ENCODE measurements at regions not wholly inside any gene's neighbourhood (a gene's known extent, or its start where the extent isn't known, plus 50 kb on each side); places are given as distances from the start of the nearest gene placed in this dataset.

DNA sequence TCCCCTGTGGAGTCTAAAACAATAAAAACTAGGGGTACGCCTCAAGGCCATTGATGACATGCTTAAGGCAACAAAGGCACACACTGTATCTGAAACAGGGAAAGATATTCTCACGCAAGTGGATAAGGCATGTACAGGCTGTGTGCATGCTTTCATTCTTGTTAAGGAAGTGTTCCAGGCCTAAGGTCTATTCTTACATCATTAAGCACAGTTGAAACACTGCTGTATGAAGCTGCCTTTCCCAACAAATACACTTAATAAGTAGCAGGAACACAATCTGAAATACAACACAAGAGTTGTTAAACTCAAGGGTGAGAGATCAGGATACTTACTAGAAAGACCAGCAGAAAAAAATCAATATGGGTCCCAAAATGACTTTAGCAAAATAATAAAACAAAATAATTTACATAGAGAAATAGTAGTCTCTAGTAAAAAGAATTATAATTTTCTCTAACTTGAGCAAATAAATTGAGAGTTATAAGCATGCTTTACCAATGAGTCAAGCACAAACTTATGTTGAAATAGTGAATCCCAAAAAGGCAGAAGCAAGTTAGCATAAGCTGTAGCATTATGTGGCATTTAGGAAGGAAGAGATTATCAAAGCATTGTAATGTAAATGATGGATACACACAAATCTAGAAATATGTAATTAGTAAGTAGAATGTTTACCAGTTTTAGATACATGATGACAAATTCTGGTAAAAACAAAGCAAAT is 796.9 kb downstream of the SLITRK1 start:
- intact Hi-C loops (cut with micrococcal nuclease), result loop anchor here (5.0 kb wide), 1 partner anchor 127 kb away; no protein-coding TSS in a partner anchor

More for the DNA sequence above, 796.9 kb downstream of the SLITRK1 start:
- Histone ChIP-seq H2BK120ac (ENCODE audit: low read depth, low read length) (peak overlapping the region; percentile 94), H2AFZ (replicated peaks; ENCODE audit: low read length, poor library complexity) (peak overlapping the region; percentile 19), H3K4me2 (ENCODE audit: low read depth, low read length) (peak overlapping the region; percentile 38), H3K23ac (ENCODE audit: low read depth, low read length) (peak overlapping the region; percentile 85), H3K56ac (ENCODE audit: extremely low read depth, insufficient read depth, low read length) (peak overlapping the region; percentile 8; the same call in 1 of the 2 replicates), H3K9me1 (ENCODE audit: insufficient read depth, low read length) (no peaks in the 10 kb centered on the region; the same call in 1 of the 2 replicates), H2BK5ac (ENCODE audit: low read depth, low read length, poor library complexity, severe bottlenecking) (peak overlapping the region; percentile 92), H3K9ac (ENCODE audit: low read depth, low read length) (no peak overlapping the region), H2BK20ac (ENCODE audit: low read depth, low read length) (peak overlapping the region; percentile 95), H2AK5ac (ENCODE audit: low read depth, low read length) (peak overlapping the region; percentile 86), H4K8ac (ENCODE audit: low read depth in 2 of 2, low read length in 2 of 2) (peak overlapping the region; percentile 40 to 85), H2BK15ac (ENCODE audit: low read depth, low read length) (peak overlapping the region; percentile 43; the same call in 1 of the 3 replicates), H3K18ac (ENCODE audit: low read depth, low read length) (peak overlapping the region; percentile 95), H2AK9ac (replicated peaks; ENCODE audit: low read depth, low read length, poor library complexity) (no peak overlapping the region), H3K9me3 (ENCODE audit: control insufficient read depth, insufficient read depth, low read length) (peaks cover 5% of the 10 kb centered on the region), H3K27me3 (ENCODE audit: control insufficient read depth, insufficient read depth, low read length) (no peaks in the 10 kb centered on the region), H3K36me3 (ENCODE audit: control insufficient read depth, insufficient read depth, low read length) (no peaks in the 10 kb centered on the region), H3K4ac (ENCODE audit: low read depth, low read length) (peak overlapping the region; percentile 87), H4K5ac (ENCODE audit: low read depth, low read length) (peak overlapping the region; percentile 89), H3K4me1 (ENCODE audit: control insufficient read depth, insufficient read depth, low read length) (peaks cover 6% of the 10 kb centered on the region; the same call in 1 of the 2 replicates), H3K14ac (replicated peaks; ENCODE audit: low read depth, low read length) (peak overlapping the region; percentile 77; the same call in 1 of the 2 replicates), H3K27ac (ENCODE audit: insufficient read depth, low read length) (peak overlapping the region; percentile 64), H4K91ac (ENCODE audit: insufficient read depth, low read depth, low read length) (peak overlapping the region; percentile 83), H3K79me1 (ENCODE audit: low read depth in 1 of 2, low read length in 2 of 2) (no peaks in the 10 kb centered on the region), H4K20me1 (ENCODE audit: insufficient read depth, low read length) (no peaks in the 10 kb centered on the region), H3K4me3 (ENCODE audit: insufficient read depth, low read depth, low read length) (no peak overlapping the region)
- in situ Hi-C loops (cut with MboI; ENCODE audit: low sequenced_read_pairs) (no loop called here), dilution Hi-C loops (cut with HindIII; ENCODE audit: low sequenced_read_pairs, unreplicated experiment) (no loop called here)
- BruUV-seq (replicated peaks), result no TSS peak
- peak; percentile 69 for DNase-seq
- CTCF ChIA-PET, result no interaction called here
- WGBS, 2 experiments (ENCODE audit: extremely low coverage in 2 of 2, insufficient read length in 1 of 2), result no CpG with 5 or more reads among the region's 2 CpGs
- peak; percentile 77 for ATAC-seq (ENCODE audit: low read depth)
- POLR2A ChIA-PET (ENCODE audit: unreplicated experiment), result no interaction called here
- TF ChIP-seq MXI1 (IDR thresholded peaks at IDR 0.05; ENCODE audit: borderline replicate concordance, low read depth, low read length) (no peak), CEBPB (IDR thresholded peaks at IDR 0.05; ENCODE audit: low read depth, low read length) (peak; percentile 65)

Measured in IMR-90 (cell line).